ENCODE measurements at regions not wholly inside any gene's neighbourhood (a gene's known extent, or its start where the extent isn't known, plus 50 kb on each side); places are given as distances from the start of the nearest gene placed in this dataset.

GRCh38 chrX:120021927-120022326 is 55.6 kb downstream of the RHOXF2B start:
- 78% methylated on average over 3 of the region's 3 CpGs for WGBS
- H3K4me1 ChIP-seq (ENCODE audit: insufficient read depth, low read length), result no peaks in the 10 kb centered on the region
- H3K4me3 ChIP-seq (ENCODE audit: low read length), result no peak overlapping the region
- H3K9ac ChIP-seq (ENCODE audit: low read depth, low read length), result no peak overlapping the region
- H3K9me3 ChIP-seq (ENCODE audit: insufficient read depth, low read depth, low read length), result no peaks in the 10 kb centered on the region
- H3K27me3 ChIP-seq (ENCODE audit: insufficient read depth, low read length), result peaks cover 32% of the 10 kb centered on the region
- H3K36me3 ChIP-seq (ENCODE audit: insufficient read depth, low read length), result no peaks in the 10 kb centered on the region
- no peak overlapping the region for H3K27ac ChIP-seq (ENCODE audit: low read depth, low read length)

GRCh38 chrX:120020305-120020704 is 57.2 kb downstream of the RHOXF2B start:
- peaks cover 48% of the 10 kb centered on the region for H3K27me3 ChIP-seq (ENCODE audit: insufficient read depth, low read length)
- no peaks in the 10 kb centered on the region for H3K36me3 ChIP-seq (ENCODE audit: insufficient read depth, low read length)
- H3K27ac ChIP-seq (ENCODE audit: low read depth, low read length), result no peak overlapping the region
- WGBS, result 82% methylated on average over 3 of the region's 4 CpGs
- no peaks in the 10 kb centered on the region for H3K9me3 ChIP-seq (ENCODE audit: insufficient read depth, low read depth, low read length)
- H3K4me1 ChIP-seq (ENCODE audit: insufficient read depth, low read length), result no peaks in the 10 kb centered on the region
- H3K9ac ChIP-seq (ENCODE audit: low read depth, low read length), result no peak overlapping the region
- no peak overlapping the region for H3K4me3 ChIP-seq (ENCODE audit: low read length)

GRCh38 chrX:120016068-120016441 is 61.4 kb downstream of the RHOXF2B start:
- WGBS, result 11% methylated on average over 11 of the region's 11 CpGs
- Histone ChIP-seq H3K27ac (ENCODE audit: low read depth, low read length) (no peak overlapping the region), H3K9ac (ENCODE audit: low read depth, low read length) (no peak overlapping the region), H3K36me3 (ENCODE audit: insufficient read depth, low read length) (no peaks in the 10 kb centered on the region), H3K9me3 (ENCODE audit: insufficient read depth, low read depth, low read length) (no peaks in the 10 kb centered on the region), H3K4me3 (ENCODE audit: low read length) (peak overlapping the region; percentile 45), H3K4me1 (ENCODE audit: insufficient read depth, low read length) (no peaks in the 10 kb centered on the region), H3K27me3 (ENCODE audit: insufficient read depth, low read length) (peaks cover 82% of the 10 kb centered on the region)

DNA sequence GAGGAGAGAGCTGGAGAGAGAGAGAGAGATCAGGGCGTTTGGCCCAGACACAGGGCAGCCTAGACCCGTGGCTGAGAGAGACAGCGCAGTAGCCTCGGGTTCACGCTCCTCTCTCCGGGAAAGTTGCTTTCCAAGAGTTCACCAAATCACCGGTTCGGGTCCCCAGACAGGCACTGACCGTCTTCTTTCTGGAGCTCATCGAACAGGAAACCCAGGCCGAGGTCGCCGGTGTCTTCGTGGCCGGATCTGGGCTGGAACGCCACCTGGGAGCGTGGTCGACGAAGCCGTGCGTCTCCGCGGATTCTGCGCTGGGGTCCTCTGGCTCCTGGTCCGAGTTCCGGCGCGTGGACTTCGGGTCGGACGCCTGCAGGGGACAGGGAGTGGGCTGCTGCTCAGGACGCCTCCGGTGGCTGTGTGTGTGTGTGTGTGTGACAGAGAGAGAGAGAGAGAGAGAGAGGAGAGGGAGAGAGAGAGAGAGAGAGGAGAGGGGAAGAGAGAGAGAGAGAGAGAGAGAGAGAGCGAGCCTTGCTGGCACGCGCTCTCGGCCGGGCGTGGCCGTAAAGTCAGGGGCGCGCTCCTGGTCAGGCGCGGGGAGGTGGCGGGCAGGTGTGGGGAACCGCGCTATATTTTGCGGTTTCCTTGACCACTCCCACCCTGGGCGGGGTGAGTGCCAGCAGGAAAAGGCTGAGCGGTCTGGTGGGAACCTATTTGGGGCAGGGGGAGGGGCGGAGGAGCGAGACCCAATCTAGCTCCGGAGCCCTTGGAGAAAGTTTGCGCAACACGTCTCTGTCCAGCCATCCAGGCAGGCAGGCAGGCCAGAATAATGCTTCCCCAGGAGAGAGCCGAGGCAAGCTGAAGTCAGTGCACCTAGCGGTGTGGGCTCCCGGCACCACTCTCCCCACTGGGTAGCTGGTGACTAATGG is 62.1 kb downstream of the RHOXF2B start:
- H3K9ac ChIP-seq (ENCODE audit: low read depth, low read length), result no peak overlapping the region
- peak overlapping the region; percentile 45 for H3K4me3 ChIP-seq (ENCODE audit: low read length)
- H3K9me3 ChIP-seq (ENCODE audit: insufficient read depth, low read depth, low read length), result no peaks in the 10 kb centered on the region
- peaks cover 86% of the 10 kb centered on the region for H3K27me3 ChIP-seq (ENCODE audit: insufficient read depth, low read length)
- H3K36me3 ChIP-seq (ENCODE audit: insufficient read depth, low read length), result no peaks in the 10 kb centered on the region
- H3K27ac ChIP-seq (ENCODE audit: low read depth, low read length), result no peak overlapping the region
- WGBS, result 2% methylated on average over 58 of the region's 58 CpGs
- no peaks in the 10 kb centered on the region for H3K4me1 ChIP-seq (ENCODE audit: insufficient read depth, low read length)

- peaks cover 81% of the 10 kb centered on the region for H3K27me3 ChIP-seq (ENCODE audit: insufficient read depth, low read length)
- peak overlapping the region; percentile 45 for H3K4me3 ChIP-seq (ENCODE audit: low read length)
- no peak overlapping the region for H3K27ac ChIP-seq (ENCODE audit: low read depth, low read length)
- H3K36me3 ChIP-seq (ENCODE audit: insufficient read depth, low read length), result no peaks in the 10 kb centered on the region
- H3K9me3 ChIP-seq (ENCODE audit: insufficient read depth, low read depth, low read length), result no peaks in the 10 kb centered on the region
- H3K9ac ChIP-seq (ENCODE audit: low read depth, low read length), result no peak overlapping the region
- whole genome bisulfite sequencing, result 51% methylated on average over 30 of the region's 30 CpGs
- H3K4me1 ChIP-seq (ENCODE audit: insufficient read depth, low read length), result no peaks in the 10 kb centered on the region
Measured at GRCh38 chrX:120014354-120015130, 62.9 kb downstream of the RHOXF2B start.

DNA sequence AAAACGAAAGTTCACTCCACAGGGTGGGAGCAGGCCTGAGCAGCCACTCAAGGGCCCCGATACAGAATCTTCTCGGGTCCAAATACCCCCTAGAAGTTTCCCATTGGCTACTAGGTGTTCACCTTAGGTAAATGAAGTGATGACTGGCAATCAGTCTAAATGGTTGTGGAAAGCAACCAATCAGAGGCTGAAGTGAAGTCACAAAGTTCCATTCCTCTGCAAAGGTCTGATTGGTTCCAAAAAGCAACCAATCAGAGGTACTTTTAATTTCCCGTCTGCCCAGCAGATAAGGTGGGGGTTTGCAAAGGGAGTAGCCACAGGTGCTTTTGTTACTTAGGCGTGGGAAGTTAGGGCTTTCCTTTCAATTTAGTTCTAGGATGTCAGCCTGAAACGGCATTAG is 58.2 kb upstream of the NKAP start:
- no peaks in the 10 kb centered on the region for H3K36me3 ChIP-seq (ENCODE audit: insufficient read depth, low read length)
- H3K4me3 ChIP-seq (ENCODE audit: low read length), result peak overlapping the region; percentile 43; the same call in 1 of the 2 replicates
- no peaks in the 10 kb centered on the region for H3K4me1 ChIP-seq (ENCODE audit: insufficient read depth, low read length)
- no peak overlapping the region for H3K9ac ChIP-seq (ENCODE audit: low read depth, low read length)
- WGBS, result 52% methylated on average over 5 of the region's 6 CpGs
- H3K27ac ChIP-seq (ENCODE audit: low read depth, low read length), result no peak overlapping the region
- H3K27me3 ChIP-seq (ENCODE audit: insufficient read depth, low read length), result peaks cover 79% of the 10 kb centered on the region
- H3K9me3 ChIP-seq (ENCODE audit: insufficient read depth, low read depth, low read length), result no peaks in the 10 kb centered on the region

DNA sequence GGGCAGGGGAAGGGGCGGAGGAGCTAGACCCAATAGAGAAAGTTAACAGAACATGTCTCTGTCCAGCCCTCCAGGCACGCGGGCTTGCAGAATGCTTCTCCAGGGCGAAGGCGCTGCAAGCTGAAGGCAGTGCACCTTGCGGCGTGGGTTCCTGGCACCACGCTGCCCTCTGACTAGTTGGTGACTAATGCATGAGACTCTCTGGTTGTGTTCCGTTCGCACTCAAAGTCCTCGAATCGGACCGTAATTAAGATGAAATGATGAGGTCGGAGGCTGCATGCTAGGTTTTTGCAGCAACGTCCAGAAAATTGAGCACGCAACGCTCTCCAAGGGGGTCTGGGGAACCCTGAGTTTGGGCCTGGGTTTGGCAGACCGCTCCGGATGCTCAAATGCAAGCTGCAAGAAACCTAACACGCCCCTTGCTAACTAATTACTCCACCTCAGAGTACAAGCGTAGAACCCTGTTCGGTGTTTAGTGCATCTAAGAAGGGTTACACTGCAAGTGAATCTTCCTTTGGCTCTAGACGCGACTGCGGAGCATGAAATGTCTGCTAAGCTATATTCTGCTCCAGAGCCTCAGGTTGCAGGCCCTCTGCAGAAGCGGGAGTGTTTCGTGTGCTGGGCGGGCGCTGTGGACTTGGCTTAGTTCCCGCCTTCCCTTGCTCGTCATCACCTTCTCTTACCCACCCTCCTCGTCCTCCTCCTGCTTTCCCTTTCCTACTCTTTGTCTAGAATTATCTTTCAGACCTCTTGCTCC is 57.1 kb upstream of the NKAP start:
- WGBS, result 5% methylated on average over 32 of the region's 32 CpGs
- Histone ChIP-seq H3K9ac (ENCODE audit: low read depth, low read length) (no peak overlapping the region), H3K4me1 (ENCODE audit: insufficient read depth, low read length) (no peaks in the 10 kb centered on the region), H3K4me3 (ENCODE audit: low read length) (peak overlapping the region; percentile 43; the same call in 1 of the 2 replicates), H3K9me3 (ENCODE audit: insufficient read depth, low read depth, low read length) (no peaks in the 10 kb centered on the region), H3K36me3 (ENCODE audit: insufficient read depth, low read length) (no peaks in the 10 kb centered on the region), H3K27me3 (ENCODE audit: insufficient read depth, low read length) (peaks cover 90% of the 10 kb centered on the region), H3K27ac (ENCODE audit: low read depth, low read length) (no peak overlapping the region)

GRCh38 chrX:119999087-119999634 is 55.6 kb upstream of the NKAP start:
- WGBS, result 2% methylated on average over 20 of the region's 20 CpGs
- Histone ChIP-seq H3K9me3 (ENCODE audit: insufficient read depth, low read depth, low read length) (no peaks in the 10 kb centered on the region), H3K9ac (ENCODE audit: low read depth, low read length) (no peak overlapping the region), H3K4me1 (ENCODE audit: insufficient read depth, low read length) (no peaks in the 10 kb centered on the region), H3K27me3 (ENCODE audit: insufficient read depth, low read length) (peaks cover 100% of the 10 kb centered on the region), H3K4me3 (ENCODE audit: low read length) (peak overlapping the region; percentile 42), H3K36me3 (ENCODE audit: insufficient read depth, low read length) (no peaks in the 10 kb centered on the region), H3K27ac (ENCODE audit: low read depth, low read length) (no peak overlapping the region)

- Histone ChIP-seq H3K4me1 (ENCODE audit: insufficient read depth, low read length) (no peaks in the 10 kb centered on the region), H3K9ac (ENCODE audit: low read depth, low read length) (no peak overlapping the region), H3K27me3 (ENCODE audit: insufficient read depth, low read length) (peaks cover 100% of the 10 kb centered on the region), H3K27ac (ENCODE audit: low read depth, low read length) (no peak overlapping the region), H3K4me3 (ENCODE audit: low read length) (no peak overlapping the region), H3K36me3 (ENCODE audit: insufficient read depth, low read length) (no peaks in the 10 kb centered on the region), H3K9me3 (ENCODE audit: insufficient read depth, low read depth, low read length) (no peaks in the 10 kb centered on the region)
- WGBS, result no CpG with 5 or more reads among the region's 4 CpGs
Measured at GRCh38 chrX:119997570-119997969, 54.0 kb upstream of the NKAP start.

DNA sequence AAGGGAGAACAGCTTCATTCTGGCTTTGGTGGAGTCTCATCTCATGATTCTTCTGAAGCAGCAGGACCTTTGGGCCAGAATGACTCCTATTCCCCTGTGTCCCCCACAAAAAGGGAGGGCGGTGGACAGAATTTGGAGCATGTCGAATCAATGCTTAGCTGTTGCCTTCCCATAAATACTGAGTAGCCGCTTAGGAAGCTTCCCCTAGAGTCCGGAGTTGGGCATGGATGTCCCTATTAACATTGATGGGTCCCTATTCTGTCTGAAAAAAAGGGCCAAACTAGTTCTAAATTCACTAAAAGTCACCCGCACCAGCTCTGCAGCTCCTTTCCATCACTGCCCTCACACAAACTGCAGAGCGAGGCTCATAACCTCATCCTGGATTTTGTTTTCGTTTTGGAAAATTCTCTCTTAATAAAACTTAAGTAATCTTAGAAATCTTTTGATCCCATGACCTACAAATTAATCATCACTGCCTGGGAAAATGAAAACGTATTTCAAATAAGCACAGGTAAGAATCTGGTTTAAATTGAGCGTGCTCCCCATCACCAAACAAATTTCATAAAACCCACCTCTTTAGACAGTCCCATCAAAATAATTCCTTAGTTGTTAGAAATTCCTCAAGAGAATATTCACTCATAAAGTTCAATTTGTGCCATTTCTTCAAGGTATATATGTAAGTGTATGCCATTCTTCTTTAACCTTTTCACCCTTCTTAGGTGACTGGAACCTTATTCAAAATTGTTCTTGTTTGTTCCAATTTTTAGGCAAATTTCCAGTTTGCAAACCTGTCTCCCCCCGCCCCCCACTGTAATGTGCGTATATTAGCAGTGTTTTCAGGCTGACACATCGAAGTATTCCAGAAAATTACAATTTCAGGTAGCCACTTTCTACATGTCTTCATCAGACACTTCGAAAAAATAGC is 53.3 kb upstream of the NKAP start:
- H3K27me3 ChIP-seq (ENCODE audit: insufficient read depth, low read length), result peaks cover 100% of the 10 kb centered on the region
- H3K27ac ChIP-seq (ENCODE audit: low read depth, low read length), result no peak overlapping the region
- WGBS, result 24% methylated on average over 13 of the region's 13 CpGs
- no peak overlapping the region for H3K4me3 ChIP-seq (ENCODE audit: low read length)
- H3K9me3 ChIP-seq (ENCODE audit: insufficient read depth, low read depth, low read length), result no peaks in the 10 kb centered on the region
- no peaks in the 10 kb centered on the region for H3K4me1 ChIP-seq (ENCODE audit: insufficient read depth, low read length)
- H3K36me3 ChIP-seq (ENCODE audit: insufficient read depth, low read length), result no peaks in the 10 kb centered on the region
- no peak overlapping the region for H3K9ac ChIP-seq (ENCODE audit: low read depth, low read length)
